HEK293T (cell line): ENCODE measurements at regions not wholly inside any gene's neighbourhood (a gene's known extent, or its start where the extent isn't known, plus 50 kb on each side); places are given as distances from the start of the nearest gene placed in this dataset.
A peak's percentile ranks its signal among the peaks of the same experiment; 100 is the strongest.
"Not testable (repeated sequence)": the region's sequence is repeated elsewhere in the genome, so short reads cannot be mapped to it uniquely, and the experiment has no call there.

Experiments used
- CTCF ChIA-PET: fragments of 350-600 bp; formaldehyde crosslinking; extraction: SDS; loops from one replicate; lab custom pipeline; 2021; ENCODE audit warnings: antibody characterized with exemption, inconsistent platforms; lab: Yijun Ruan, JAX
- POLR2A ChIA-PET: fragments of 350-600 bp; formaldehyde crosslinking; extraction: SDS; loops from one replicate; lab custom pipeline; 2020; ENCODE audit warnings: antibody characterized with exemption, inconsistent platforms; lab: Yijun Ruan, JAX
- DNase-seq: peaks from one replicate; pipeline ENCODE4 v3.0.0; 2012; ENCODE audit warnings: mixed read lengths; ENCODE audit errors: extremely low spot score
- ARNT ChIP-seq: fragments of 450-650 bp; IDR thresholded peaks from 2 replicates; pipeline ENCODE4 v1.6.1; 2017; ENCODE audit warnings: mild to moderate bottlenecking
- BHLHE40 ChIP-seq: fragments of 450-650 bp; IDR thresholded peaks from 2 replicates; pipeline ENCODE4 v1.6.1; 2016; ENCODE audit warnings: mild to moderate bottlenecking, moderate library complexity, borderline replicate concordance
- CTBP1 ChIP-seq: fragments of 450-650 bp; IDR thresholded peaks from 2 replicates; pipeline ENCODE4 v1.6.1; 2016; ENCODE audit warnings: borderline replicate concordance
- ELF4 ChIP-seq: fragments of 450-650 bp; IDR thresholded peaks from 2 replicates; pipeline ENCODE4 v1.6.1; 2017; ENCODE audit warnings: antibody characterized with exemption
- FOXA1 ChIP-seq: fragments of 450-650 bp; IDR thresholded peaks from 2 replicates; pipeline ENCODE4 v1.6.1; 2016; ENCODE audit warnings: mild to moderate bottlenecking
- FOXK2 ChIP-seq: fragments of 450-650 bp; IDR thresholded peaks from 2 replicates; pipeline ENCODE4 v1.6.1; 2016; ENCODE audit warnings: mild to moderate bottlenecking
- FOXM1 ChIP-seq: fragments of 450-650 bp; IDR thresholded peaks from 2 replicates; pipeline ENCODE4 v1.6.1; 2017; ENCODE audit warnings: mild to moderate bottlenecking, borderline replicate concordance
- HDGF ChIP-seq: fragments of 450-650 bp; IDR thresholded peaks from 2 replicates; pipeline ENCODE4 v1.6.1; 2017; ENCODE audit warnings: antibody characterized with exemption, borderline replicate concordance
- L3MBTL2 ChIP-seq: fragments of 450-650 bp; conservative IDR thresholded peaks from 2 replicates; pipeline ENCODE4 v1.6.1; 2016; ENCODE audit warnings: mild to moderate bottlenecking
- LEF1 ChIP-seq: fragments of 450-650 bp; IDR thresholded peaks from 2 replicates; pipeline ENCODE4 v1.6.1; 2017; ENCODE audit warnings: mild to moderate bottlenecking, borderline replicate concordance
- NFRKB ChIP-seq: fragments of 450-650 bp; IDR thresholded peaks from 2 replicates; pipeline ENCODE4 v1.6.1; 2016; ENCODE audit warnings: mild to moderate bottlenecking, moderate library complexity
- SP1 ChIP-seq: fragments of 450-650 bp; IDR thresholded peaks from 2 replicates; pipeline ENCODE4 v1.6.1; 2017
- SUZ12 ChIP-seq: fragments of 450-650 bp; IDR thresholded peaks from 2 replicates; pipeline ENCODE4 v1.6.1; 2016; ENCODE audit warnings: mild to moderate bottlenecking
- TARDBP ChIP-seq: fragments of 450-650 bp; IDR thresholded peaks from 2 replicates; pipeline ENCODE4 v1.6.1; 2016
- ZNF384 ChIP-seq: fragments of 450-650 bp; IDR thresholded peaks from 2 replicates; pipeline ENCODE4 v1.6.1; 2016
- TF ChIP-seq, protein P1 (sequence below): fragments of 450-650 bp; IDR thresholded peaks from 2 replicates; pipeline ENCODE4 v1.6.1; 2016

GRCh38 chr9:102244916-102245315 lies 506.5 kb upstream of the GRIN3A start:
- ChIA-PET CTCF (no interaction called here), POLR2A (no interaction called here)
- TF ChIP-seq, protein P1, sequence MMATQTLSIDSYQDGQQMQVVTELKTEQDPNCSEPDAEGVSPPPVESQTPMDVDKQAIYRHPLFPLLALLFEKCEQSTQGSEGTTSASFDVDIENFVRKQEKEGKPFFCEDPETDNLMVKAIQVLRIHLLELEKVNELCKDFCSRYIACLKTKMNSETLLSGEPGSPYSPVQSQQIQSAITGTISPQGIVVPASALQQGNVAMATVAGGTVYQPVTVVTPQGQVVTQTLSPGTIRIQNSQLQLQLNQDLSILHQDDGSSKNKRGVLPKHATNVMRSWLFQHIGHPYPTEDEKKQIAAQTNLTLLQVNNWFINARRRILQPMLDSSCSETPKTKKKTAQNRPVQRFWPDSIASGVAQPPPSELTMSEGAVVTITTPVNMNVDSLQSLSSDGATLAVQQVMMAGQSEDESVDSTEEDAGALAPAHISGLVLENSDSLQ: no peak
- TF ChIP-seq HDGF (no peak), FOXM1 (no peak), TARDBP (no peak), FOXK2 (no peak), SUZ12 (no peak), ELF4 (no peak), L3MBTL2 (no peak), CTBP1 (no peak), LEF1 (no peak), ARNT (no peak), BHLHE40 (no peak), SP1 (no peak), ZNF384 (no peak), FOXA1 (no peak), NFRKB (no peak)
- no peak for DNase-seq

- no peak for DNase-seq
- ChIA-PET CTCF (no interaction called here), POLR2A (no interaction called here)
- TF ChIP-seq CTBP1 (no peak), HDGF (no peak), ZNF384 (no peak), FOXM1 (no peak), NFRKB (no peak), SUZ12 (no peak), BHLHE40 (no peak), FOXA1 (no peak), TARDBP (no peak)
- TF ChIP-seq, protein P1: no peak
Observed at GRCh38 chr9:102237520-102237919, 499.1 kb upstream of the GRIN3A start.

- TF ChIP-seq BHLHE40 (no peak), ELF4 (no peak), SP1 (no peak)
- ChIA-PET CTCF (no interaction called here), POLR2A (no interaction called here)
- no peak for DNase-seq
Observed at GRCh38 chr9:102237094-102237493, 498.6 kb upstream of the GRIN3A start.

DNA sequence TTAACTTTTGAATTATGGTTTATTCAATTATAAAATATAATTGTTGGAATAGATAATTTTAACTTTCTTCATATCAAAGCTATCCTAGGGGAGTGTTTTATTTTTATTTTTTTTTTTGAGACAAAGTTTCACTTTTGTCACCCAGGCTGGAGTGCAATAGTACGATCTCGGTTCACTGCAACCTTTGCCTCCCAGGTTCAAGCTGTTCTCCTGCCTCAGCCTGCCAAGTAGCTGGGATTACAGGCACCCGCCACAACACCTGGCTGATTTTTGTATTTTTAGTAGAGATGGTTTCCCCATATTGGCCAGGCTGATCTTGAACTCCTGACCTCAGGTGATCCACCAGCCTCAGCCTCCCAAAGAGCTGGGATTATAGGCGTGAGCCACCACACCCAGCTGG lies 489.0 kb upstream of the GRIN3A start:
- DNase-seq, CTCF ChIA-PET, POLR2A ChIA-PET: not testable (repeated sequence)

GRCh38 chr9:102225841-102226441 lies 487.5 kb upstream of the GRIN3A start:
- TF ChIP-seq ZNF384 (no peak), TARDBP (no peak), ARNT (no peak), BHLHE40 (no peak), LEF1 (no peak), HDGF (no peak)
- POLR2A ChIA-PET: no interaction called here
- CTCF ChIA-PET: no interaction called here

DNA sequence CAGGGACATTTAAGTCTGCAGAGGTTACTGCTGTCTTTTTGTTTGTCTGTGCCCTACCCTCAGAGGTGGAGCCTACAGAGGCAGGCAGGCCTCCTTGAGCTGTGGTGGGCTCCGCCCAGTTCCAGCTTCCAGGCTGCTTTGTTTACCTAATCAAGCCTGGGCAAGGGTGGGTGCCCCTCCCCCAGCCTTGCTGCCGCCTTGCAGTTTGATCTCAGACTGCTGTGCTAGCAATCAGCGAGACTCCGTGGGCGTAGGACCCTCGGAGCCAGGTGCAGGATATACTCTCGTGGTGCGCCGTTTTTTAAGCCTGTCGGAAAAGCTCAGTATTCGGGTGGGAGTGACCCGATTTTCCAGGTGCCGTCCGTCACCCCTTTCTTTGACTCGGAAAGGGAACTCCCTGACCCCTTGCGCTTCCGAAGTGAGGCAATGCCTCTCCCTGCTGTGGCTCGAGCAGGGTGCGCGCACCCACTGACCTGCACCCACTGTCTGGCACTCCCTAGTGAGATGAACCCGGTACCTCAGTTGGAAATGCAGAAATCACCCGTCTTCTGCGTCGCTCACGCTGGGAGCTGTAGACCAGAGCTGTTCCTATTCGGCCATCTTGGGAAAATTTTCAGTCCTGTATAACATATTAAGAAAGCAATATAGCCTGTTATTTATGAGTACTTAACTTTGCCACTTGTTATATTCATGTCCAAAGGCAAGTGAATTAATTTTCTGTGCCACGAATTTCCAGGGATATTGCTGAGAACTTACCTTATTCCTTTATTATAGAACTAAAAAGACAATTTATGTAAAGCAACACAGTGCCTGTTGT lies 485.1 kb upstream of the GRIN3A start:
- 0 out of 2 replicates have a peak, but pooled peaks have one; percentile 10 for TF ChIP-seq L3MBTL2
- DNase-seq, CTCF ChIA-PET, POLR2A ChIA-PET: not testable (repeated sequence)

More at GRCh38 chr9:102225841-102226441, 487.5 kb upstream of the GRIN3A start:
- DNase-seq: no peak

DNA sequence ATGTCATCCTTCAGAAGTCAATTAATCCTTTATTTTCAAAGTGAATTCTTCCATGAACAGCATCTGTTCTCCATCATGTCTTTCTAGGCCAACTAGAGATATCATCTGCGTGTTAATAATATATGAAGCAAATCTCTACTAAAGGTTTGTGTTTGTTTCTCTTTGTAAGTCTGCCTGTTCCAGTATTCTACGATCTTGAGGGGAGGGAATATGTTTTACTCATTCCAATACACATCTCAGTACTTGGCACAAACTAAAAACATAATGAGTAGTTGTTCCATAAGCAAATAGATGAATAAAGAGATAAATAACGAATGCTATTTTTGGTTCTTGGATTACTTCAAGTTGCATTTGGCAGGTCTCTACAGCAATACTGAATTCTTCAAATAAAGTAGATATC lies 470.7 kb upstream of the GRIN3A start:
- no peak for DNase-seq
- POLR2A ChIA-PET: no interaction called here
- CTCF ChIA-PET: no interaction called here
- TF ChIP-seq FOXA1 (no peak), TARDBP (no peak), NFRKB (no peak), FOXM1 (no peak), ELF4 (no peak), FOXK2 (no peak), CTBP1 (no peak), ARNT (no peak), SP1 (no peak), HDGF (no peak), SUZ12 (no peak), L3MBTL2 (no peak), LEF1 (no peak), BHLHE40 (no peak), ZNF384 (no peak)
- TF ChIP-seq, protein P1: no peak
